ENCODE measurements at regions not wholly inside any gene's neighbourhood (a gene's known extent, or its start where the extent isn't known, plus 50 kb on each side); places are given as distances from the start of the nearest gene placed in this dataset.

DNA sequence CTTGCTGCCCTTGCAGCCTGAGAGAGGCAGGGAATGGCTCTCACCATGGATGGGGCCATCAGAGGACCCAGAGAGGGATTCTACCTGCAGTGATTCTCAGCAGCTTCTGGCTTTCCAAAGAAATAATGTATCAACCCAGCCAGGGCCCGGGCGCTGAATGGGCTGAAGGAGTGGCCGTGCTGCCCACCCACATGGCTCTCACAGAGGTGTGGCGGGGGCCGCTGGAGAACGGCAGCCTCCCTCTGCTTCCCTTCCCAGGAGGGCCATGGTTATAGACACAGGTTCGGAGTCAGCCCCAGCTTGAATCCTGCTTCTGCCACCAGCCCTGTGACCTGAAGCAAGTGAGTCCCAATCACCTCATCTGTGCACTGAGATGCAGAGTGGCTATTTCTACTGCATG lies 82.7 kb downstream of the THAP12 start:
- whole genome bisulfite sequencing (ENCODE audit: extremely low coverage, insufficient coverage, low lambda C conversion rate): no CpG with 5 or more reads among the region's 7 CpGs
- Histone ChIP-seq H3K79me2 (ENCODE audit: control insufficient read depth, insufficient read depth, low read length) (no peaks in the 10 kb centered on the region), H3K27me3 (ENCODE audit: insufficient read depth, low read length, poor library complexity) (no peaks in the 10 kb centered on the region), H3K79me1 (ENCODE audit: low read length) (no peaks in the 10 kb centered on the region), H4K8ac (ENCODE audit: low read depth, low read length) (no peak overlapping the region), H3K23ac (ENCODE audit: low read length) (no peak overlapping the region), H3K4me2 (ENCODE audit: low read length) (no peak overlapping the region), H2AK5ac (ENCODE audit: low read length) (no peak overlapping the region), H3K18ac (ENCODE audit: low read length) (no peak overlapping the region), H3K9ac (ENCODE audit: low read length) (no peak overlapping the region), H3K27ac (ENCODE audit: low read depth, low read length) (no peak overlapping the region), H3K4me1 (ENCODE audit: control insufficient read depth, low read depth, low read length) (no peaks in the 10 kb centered on the region), H4K5ac (ENCODE audit: low read length) (no peak overlapping the region), H3K56ac (ENCODE audit: low read length) (no peak overlapping the region), H3K36me3 (ENCODE audit: control insufficient read depth, insufficient read depth, low read length) (no peaks in the 10 kb centered on the region), H3K4me3 (ENCODE audit: low read length) (no peak overlapping the region), H2BK120ac (ENCODE audit: low read depth, low read length) (no peak overlapping the region), H2BK15ac (replicated peaks; ENCODE audit: low read depth) (no peak overlapping the region), H2BK5ac (ENCODE audit: low read length) (no peak overlapping the region), H3K4ac (ENCODE audit: low read depth, low read length) (no peak overlapping the region)
- no peak for DNase-seq

DNA sequence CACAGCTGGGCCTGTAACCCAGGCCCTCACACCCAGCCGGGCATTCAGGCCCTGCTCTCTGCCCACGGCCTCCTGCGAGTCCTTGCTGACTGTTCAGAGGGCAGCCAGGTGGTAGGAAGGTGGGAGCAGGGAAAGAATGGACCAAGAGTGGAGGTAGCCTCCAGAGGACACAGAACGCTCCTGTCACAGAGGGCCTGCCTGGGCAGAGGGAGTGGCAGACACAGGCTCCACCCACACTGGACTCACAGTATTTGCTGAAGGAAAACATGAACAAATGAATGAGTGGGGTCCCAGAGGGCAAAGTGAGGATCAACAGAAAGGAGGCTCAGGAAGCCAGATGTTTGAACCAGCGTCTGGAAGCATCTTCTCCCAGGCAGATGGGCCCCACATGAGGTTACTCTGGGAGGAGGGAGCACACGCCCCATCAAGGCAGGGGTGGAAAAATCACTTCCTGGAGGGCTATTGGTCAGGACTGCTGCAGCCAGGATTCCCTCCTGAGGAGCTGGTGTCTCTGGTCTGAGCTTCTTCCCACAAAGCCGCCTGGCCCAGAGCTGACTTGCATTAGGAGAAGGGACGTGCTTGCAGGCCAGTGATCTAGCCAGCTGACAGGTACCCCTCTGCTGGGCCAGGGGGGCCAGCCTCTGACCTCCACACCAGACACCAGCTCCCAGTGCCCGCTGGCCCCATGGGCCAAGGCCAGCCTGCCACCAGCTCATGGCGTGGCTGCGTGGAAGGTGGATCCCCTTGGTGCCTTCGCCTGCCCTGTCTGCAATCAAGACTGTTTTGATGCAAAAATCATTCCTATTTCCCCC lies 84.0 kb downstream of the THAP12 start:
- no peak overlapping the region for H3K9ac ChIP-seq (ENCODE audit: low read length)
- H4K5ac ChIP-seq (ENCODE audit: low read length): no peak overlapping the region
- no peak overlapping the region for H3K56ac ChIP-seq (ENCODE audit: low read length)
- H3K27ac ChIP-seq (ENCODE audit: low read depth, low read length): no peak overlapping the region
- H2BK15ac ChIP-seq (replicated peaks; ENCODE audit: low read depth): no peak overlapping the region
- no peaks in the 10 kb centered on the region for H3K79me2 ChIP-seq (ENCODE audit: control insufficient read depth, insufficient read depth, low read length)
- no peak overlapping the region for H2BK5ac ChIP-seq (ENCODE audit: low read length)
- no peaks in the 10 kb centered on the region for H3K27me3 ChIP-seq (ENCODE audit: insufficient read depth, low read length, poor library complexity)
- H3K4me1 ChIP-seq (ENCODE audit: control insufficient read depth, low read depth, low read length): no peaks in the 10 kb centered on the region
- no peak overlapping the region for H3K23ac ChIP-seq (ENCODE audit: low read length)
- no peak overlapping the region for H3K4me3 ChIP-seq (ENCODE audit: low read length)
- whole genome bisulfite sequencing (ENCODE audit: extremely low coverage, insufficient coverage, low lambda C conversion rate): no CpG with 5 or more reads among the region's 12 CpGs
- H2BK120ac ChIP-seq (ENCODE audit: low read depth, low read length): no peak overlapping the region
- H3K36me3 ChIP-seq (ENCODE audit: control insufficient read depth, insufficient read depth, low read length): no peaks in the 10 kb centered on the region
- H4K8ac ChIP-seq (ENCODE audit: low read depth, low read length): no peak overlapping the region
- H3K18ac ChIP-seq (ENCODE audit: low read length): no peak overlapping the region
- DNase-seq: no peak
- no peak overlapping the region for H3K4me2 ChIP-seq (ENCODE audit: low read length)
- no peak overlapping the region for H3K4ac ChIP-seq (ENCODE audit: low read depth, low read length)
- no peak overlapping the region for H2AK5ac ChIP-seq (ENCODE audit: low read length)
- no peaks in the 10 kb centered on the region for H3K79me1 ChIP-seq (ENCODE audit: low read length)

DNA sequence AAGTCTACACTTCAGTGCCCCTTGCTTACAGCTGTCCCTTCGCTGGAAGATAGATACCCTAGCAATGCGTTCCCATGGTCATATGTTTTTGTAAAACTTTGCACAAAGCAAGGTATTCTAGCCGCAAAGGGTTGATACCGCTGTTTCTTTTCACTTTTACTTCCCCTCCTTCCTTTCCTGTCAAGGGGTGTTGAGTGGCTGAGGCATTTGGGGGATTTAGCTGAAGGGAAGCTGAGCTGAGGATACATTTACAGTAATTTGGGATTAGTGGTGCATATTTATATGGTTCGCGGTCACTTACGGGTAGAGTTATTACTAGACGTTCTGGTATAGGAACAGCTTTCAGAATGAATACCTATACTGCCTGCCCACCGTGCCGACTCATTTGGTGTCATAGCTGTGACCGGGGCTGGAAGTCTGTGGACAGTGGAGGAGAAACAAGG lies 86.9 kb upstream of the WNT11 start:
- Histone ChIP-seq H3K79me1 (ENCODE audit: low read length) (no peaks in the 10 kb centered on the region), H3K4me2 (ENCODE audit: low read length) (no peak overlapping the region), H3K27me3 (ENCODE audit: insufficient read depth, low read length, poor library complexity) (no peaks in the 10 kb centered on the region), H2BK120ac (ENCODE audit: low read depth, low read length) (no peak overlapping the region), H3K4me3 (ENCODE audit: low read length) (no peak overlapping the region), H3K9ac (ENCODE audit: low read length) (no peak overlapping the region), H3K18ac (ENCODE audit: low read length) (no peak overlapping the region), H3K4me1 (ENCODE audit: control insufficient read depth, low read depth, low read length) (no peaks in the 10 kb centered on the region), H3K36me3 (ENCODE audit: control insufficient read depth, insufficient read depth, low read length) (no peaks in the 10 kb centered on the region), H2BK5ac (ENCODE audit: low read length) (no peak overlapping the region), H2BK15ac (replicated peaks; ENCODE audit: low read depth) (no peak overlapping the region), H3K4ac (ENCODE audit: low read depth, low read length) (no peak overlapping the region), H3K56ac (ENCODE audit: low read length) (no peak overlapping the region), H3K79me2 (ENCODE audit: control insufficient read depth, insufficient read depth, low read length) (no peaks in the 10 kb centered on the region), H4K8ac (ENCODE audit: low read depth, low read length) (no peak overlapping the region), H3K27ac (ENCODE audit: low read depth, low read length) (no peak overlapping the region), H4K5ac (ENCODE audit: low read length) (no peak overlapping the region), H2AK5ac (ENCODE audit: low read length) (no peak overlapping the region), H3K23ac (ENCODE audit: low read length) (no peak overlapping the region)
- DNase-seq: no peak
- WGBS (ENCODE audit: extremely low coverage, insufficient coverage, low lambda C conversion rate): no CpG with 5 or more reads among the region's 11 CpGs

DNA sequence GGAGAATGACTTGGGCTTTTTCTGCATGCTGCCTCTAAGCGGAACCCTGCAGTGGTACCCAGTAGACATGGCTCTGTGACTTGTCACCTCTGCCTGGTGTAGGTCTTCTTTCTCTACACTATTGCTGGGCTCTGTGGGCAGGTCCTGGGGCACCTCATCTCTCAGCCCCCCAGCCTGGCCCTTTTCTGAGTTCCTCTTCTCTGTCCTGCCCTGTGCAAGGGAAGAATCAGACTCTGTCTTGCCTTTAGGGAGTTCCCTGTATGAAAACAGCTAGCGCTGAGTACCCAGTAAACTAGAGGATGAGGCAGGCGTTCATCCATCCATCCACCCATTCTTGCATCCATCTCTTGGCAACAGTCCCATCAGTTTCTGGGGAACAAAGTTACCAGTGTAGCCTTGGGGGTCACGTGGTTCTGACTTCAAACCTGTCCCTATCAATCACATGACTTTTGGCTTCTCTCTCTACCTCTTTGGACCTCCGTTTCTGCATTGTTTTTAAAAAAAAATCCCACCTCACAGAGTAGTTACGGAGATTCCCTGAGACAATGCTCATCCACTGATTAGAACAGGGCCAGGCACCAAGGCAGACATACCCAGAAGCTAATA lies 86.4 kb upstream of the WNT11 start:
- Histone ChIP-seq H3K23ac (ENCODE audit: low read length) (no peak overlapping the region), H3K4me3 (ENCODE audit: low read length) (no peak overlapping the region), H3K4ac (ENCODE audit: low read depth, low read length) (no peak overlapping the region), H3K79me1 (ENCODE audit: low read length) (no peaks in the 10 kb centered on the region), H3K4me1 (ENCODE audit: control insufficient read depth, low read depth, low read length) (no peaks in the 10 kb centered on the region), H2BK15ac (replicated peaks; ENCODE audit: low read depth) (no peak overlapping the region), H3K79me2 (ENCODE audit: control insufficient read depth, insufficient read depth, low read length) (no peaks in the 10 kb centered on the region), H3K27ac (ENCODE audit: low read depth, low read length) (no peak overlapping the region), H2AK5ac (ENCODE audit: low read length) (no peak overlapping the region), H3K36me3 (ENCODE audit: control insufficient read depth, insufficient read depth, low read length) (no peaks in the 10 kb centered on the region), H2BK120ac (ENCODE audit: low read depth, low read length) (no peak overlapping the region), H3K27me3 (ENCODE audit: insufficient read depth, low read length, poor library complexity) (no peaks in the 10 kb centered on the region), H3K18ac (ENCODE audit: low read length) (no peak overlapping the region), H4K8ac (ENCODE audit: low read depth, low read length) (no peak overlapping the region), H4K5ac (ENCODE audit: low read length) (no peak overlapping the region), H3K9ac (ENCODE audit: low read length) (no peak overlapping the region), H3K4me2 (ENCODE audit: low read length) (no peak overlapping the region), H2BK5ac (ENCODE audit: low read length) (no peak overlapping the region), H3K56ac (ENCODE audit: low read length) (no peak overlapping the region)
- WGBS (ENCODE audit: extremely low coverage, insufficient coverage, low lambda C conversion rate): no CpG with 5 or more reads among the region's 6 CpGs
- DNase-seq: no peak

DNA sequence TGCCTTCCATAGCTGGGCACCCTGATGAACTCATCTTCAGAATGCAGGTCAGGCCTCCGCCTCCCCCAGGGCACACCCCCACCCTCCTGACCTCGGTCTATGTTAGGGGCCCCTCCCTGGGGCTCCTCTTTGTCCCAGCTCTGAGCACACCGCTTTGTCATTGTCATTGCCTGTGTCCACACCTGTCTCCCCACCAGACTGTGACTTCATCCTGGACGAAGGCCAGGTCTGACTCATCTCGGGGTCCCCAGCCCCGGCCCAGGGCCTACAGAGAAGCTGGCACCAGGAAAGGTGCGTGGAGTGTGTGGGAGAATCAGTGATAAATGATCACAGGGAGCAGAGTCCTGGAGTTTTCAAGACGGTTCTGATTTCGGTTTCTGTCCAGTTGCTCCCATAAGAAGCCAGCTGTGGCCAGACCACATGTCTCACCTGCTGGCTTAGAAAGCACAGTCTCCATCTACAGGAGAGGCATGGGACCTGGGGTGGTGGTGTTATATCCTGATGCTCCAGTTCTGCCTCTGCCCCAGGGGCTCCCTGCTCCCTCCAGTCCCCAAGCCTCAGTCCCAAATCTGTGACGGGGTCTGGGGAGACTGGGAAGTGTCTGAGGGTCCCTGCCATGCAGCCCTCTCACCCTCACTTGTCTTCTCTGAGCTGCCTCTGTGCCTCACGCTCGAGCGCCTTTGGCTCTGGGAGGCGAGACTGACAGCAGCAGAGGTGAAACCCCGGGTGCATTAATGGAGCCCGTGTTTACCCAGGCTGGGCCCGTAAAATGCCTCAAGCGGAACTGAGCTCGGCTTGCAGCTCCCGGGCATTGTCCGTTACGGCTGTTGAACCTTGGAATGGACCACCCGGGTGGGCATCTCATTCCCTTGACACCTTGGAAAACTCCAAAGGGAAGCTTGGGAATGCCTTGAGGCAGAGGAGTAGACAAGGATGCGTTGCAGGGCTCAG lies 85.5 kb upstream of the WNT11 start:
- Histone ChIP-seq H3K79me1 (ENCODE audit: low read length) (no peaks in the 10 kb centered on the region), H3K27ac (ENCODE audit: low read depth, low read length) (no peak overlapping the region), H3K36me3 (ENCODE audit: control insufficient read depth, insufficient read depth, low read length) (no peaks in the 10 kb centered on the region), H3K79me2 (ENCODE audit: control insufficient read depth, insufficient read depth, low read length) (no peaks in the 10 kb centered on the region), H4K5ac (ENCODE audit: low read length) (no peak overlapping the region), H3K9ac (ENCODE audit: low read length) (no peak overlapping the region), H3K4me3 (ENCODE audit: low read length) (no peak overlapping the region), H3K23ac (ENCODE audit: low read length) (no peak overlapping the region), H3K4me2 (ENCODE audit: low read length) (no peak overlapping the region), H3K4ac (ENCODE audit: low read depth, low read length) (no peak overlapping the region), H3K56ac (ENCODE audit: low read length) (no peak overlapping the region), H2BK15ac (replicated peaks; ENCODE audit: low read depth) (no peak overlapping the region), H3K4me1 (ENCODE audit: control insufficient read depth, low read depth, low read length) (no peaks in the 10 kb centered on the region), H3K18ac (ENCODE audit: low read length) (no peak overlapping the region), H4K8ac (ENCODE audit: low read depth, low read length) (no peak overlapping the region), H3K27me3 (ENCODE audit: insufficient read depth, low read length, poor library complexity) (no peaks in the 10 kb centered on the region), H2BK120ac (ENCODE audit: low read depth, low read length) (no peak overlapping the region), H2AK5ac (ENCODE audit: low read length) (no peak overlapping the region), H2BK5ac (ENCODE audit: low read length) (no peak overlapping the region)
- DNase-seq: no peak
- no CpG with 5 or more reads among the region's 24 CpGs for WGBS (ENCODE audit: extremely low coverage, insufficient coverage, low lambda C conversion rate)
